Kidney epithelial cell (primary cell): ENCODE measurements at regions not wholly inside any gene's neighbourhood (a gene's known extent, or its start where the extent isn't known, plus 50 kb on each side); places are given as distances from the start of the nearest gene placed in this dataset.

Experiments
- DNase-seq: peaks from one replicate; pipeline ENCODE4 v3.0.0-alpha.2; 2010; ENCODE audit warnings: low read depth
- H3K27me3 ChIP-seq: 2 replicates; pipeline ENCODE4 v1.6.0; 2011; ENCODE audit warnings: low read length; ENCODE audit not compliant: control insufficient read depth, insufficient read depth
- H3K36me3 ChIP-seq: 2 replicates; pipeline ENCODE4 v1.5.1; 2011; ENCODE audit warnings: low read length; ENCODE audit not compliant: control insufficient read depth, insufficient read depth
- H3K4me3 ChIP-seq: 2 replicates; pipeline ENCODE4 v1.5.1; 2011; ENCODE audit warnings: low read depth, mild to moderate bottlenecking, control low read depth, low read length
- CTCF ChIP-seq: IDR thresholded peaks from 2 replicates; pipeline ENCODE4 v1.5.1; 2011; ENCODE audit warnings: mild to moderate bottlenecking, moderate library complexity, low read length, control low read depth, inconsistent platforms; ENCODE audit not compliant: insufficient read depth, poor library complexity, severe bottlenecking

GRCh38 chr16:11492808-11493530 is 93.8 kb downstream of the LITAF start:
- no peak for TF ChIP-seq CTCF
- Histone ChIP-seq H3K27me3 (no peaks in the 10 kb centered on the region), H3K36me3 (no peaks in the 10 kb centered on the region), H3K4me3 (no peak overlapping the region)
- no peak for DNase-seq

GRCh38 chr16:11493531-11493929 is 93.2 kb downstream of the LITAF start:
- Histone ChIP-seq H3K27me3 (no peaks in the 10 kb centered on the region), H3K36me3 (no peaks in the 10 kb centered on the region), H3K4me3 (no peak overlapping the region)
- TF ChIP-seq CTCF, result no peak
- no peak for DNase-seq

- no peak for TF ChIP-seq CTCF
- no peak for DNase-seq
- H3K4me3 ChIP-seq, result no peak overlapping the region
- H3K27me3 ChIP-seq, result no peaks in the 10 kb centered on the region
- H3K36me3 ChIP-seq, result no peaks in the 10 kb centered on the region
Measured at GRCh38 chr16:11494029-11494428, 92.7 kb downstream of the LITAF start.

- H3K36me3 ChIP-seq, result no peaks in the 10 kb centered on the region
- DNase-seq, result no peak
- no peaks in the 10 kb centered on the region for H3K27me3 ChIP-seq
- no peak overlapping the region for H3K4me3 ChIP-seq
- TF ChIP-seq CTCF, result no peak
Measured at GRCh38 chr16:11494433-11494832, 92.3 kb downstream of the LITAF start.

- H3K27me3 ChIP-seq, result no peaks in the 10 kb centered on the region
- no peak for DNase-seq
- TF ChIP-seq CTCF, result no peak
- no peak overlapping the region for H3K4me3 ChIP-seq
- H3K36me3 ChIP-seq, result no peaks in the 10 kb centered on the region
Measured at GRCh38 chr16:11495066-11495407, 91.7 kb downstream of the LITAF start.
